ENCODE measurements at regions not wholly inside any gene's neighbourhood (a gene's known extent, or its start where the extent isn't known, plus 50 kb on each side); places are given as distances from the start of the nearest gene placed in this dataset.

DNA sequence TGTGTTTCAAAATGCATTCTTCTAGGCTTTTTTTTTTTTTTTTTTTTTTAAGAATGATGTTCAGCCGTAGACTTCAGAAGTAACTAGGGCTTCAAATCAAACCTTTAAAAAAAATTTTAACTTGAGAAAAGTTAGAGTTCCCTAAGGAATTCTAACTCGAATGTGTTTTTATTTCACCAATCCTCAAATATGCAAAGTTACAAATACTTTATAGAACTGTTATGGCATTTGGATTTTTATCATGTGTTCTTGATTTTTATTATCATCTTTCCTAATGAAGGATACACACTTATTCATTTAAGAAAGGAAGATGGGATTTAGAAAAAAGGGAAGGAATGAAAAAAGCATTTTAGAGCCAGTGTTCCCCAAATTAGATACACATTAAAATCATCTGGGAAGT is 200.6 kb upstream of the LDB2 start:
- H3K36me3 ChIP-seq (ENCODE audit: insufficient read depth, low read length), result no peaks in the 10 kb centered on the region

GRCh38 chr4:17098401-17098800 is 200.0 kb upstream of the LDB2 start:
- no peak overlapping the region for H3K9ac ChIP-seq (ENCODE audit: low read depth, low read length, poor library complexity, severe bottlenecking)
- TF ChIP-seq EZH2phosphoT487 (IDR thresholded peaks at IDR 0.05; ENCODE audit: borderline replicate concordance), result no peak
- TF ChIP-seq, protein P1, sequence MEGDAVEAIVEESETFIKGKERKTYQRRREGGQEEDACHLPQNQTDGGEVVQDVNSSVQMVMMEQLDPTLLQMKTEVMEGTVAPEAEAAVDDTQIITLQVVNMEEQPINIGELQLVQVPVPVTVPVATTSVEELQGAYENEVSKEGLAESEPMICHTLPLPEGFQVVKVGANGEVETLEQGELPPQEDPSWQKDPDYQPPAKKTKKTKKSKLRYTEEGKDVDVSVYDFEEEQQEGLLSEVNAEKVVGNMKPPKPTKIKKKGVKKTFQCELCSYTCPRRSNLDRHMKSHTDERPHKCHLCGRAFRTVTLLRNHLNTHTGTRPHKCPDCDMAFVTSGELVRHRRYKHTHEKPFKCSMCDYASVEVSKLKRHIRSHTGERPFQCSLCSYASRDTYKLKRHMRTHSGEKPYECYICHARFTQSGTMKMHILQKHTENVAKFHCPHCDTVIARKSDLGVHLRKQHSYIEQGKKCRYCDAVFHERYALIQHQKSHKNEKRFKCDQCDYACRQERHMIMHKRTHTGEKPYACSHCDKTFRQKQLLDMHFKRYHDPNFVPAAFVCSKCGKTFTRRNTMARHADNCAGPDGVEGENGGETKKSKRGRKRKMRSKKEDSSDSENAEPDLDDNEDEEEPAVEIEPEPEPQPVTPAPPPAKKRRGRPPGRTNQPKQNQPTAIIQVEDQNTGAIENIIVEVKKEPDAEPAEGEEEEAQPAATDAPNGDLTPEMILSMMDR (conservative IDR thresholded peaks at IDR 0.05; ENCODE audit: low read length), result no peak
- no peaks in the 10 kb centered on the region for H3K9me3 ChIP-seq (ENCODE audit: insufficient read depth, low read depth, low read length)
- H3K4me3 ChIP-seq (ENCODE audit: low read length, poor library complexity, severe bottlenecking), result no peak overlapping the region
- H3K36me3 ChIP-seq (ENCODE audit: insufficient read depth, low read length), result no peaks in the 10 kb centered on the region
- H3K27me3 ChIP-seq (ENCODE audit: insufficient read depth, low read length, poor library complexity, severe bottlenecking), result no peaks in the 10 kb centered on the region
- no peaks in the 10 kb centered on the region for H3K9me2 ChIP-seq (replicated peaks; ENCODE audit: low read depth, low read length)
- H3K79me2 ChIP-seq (ENCODE audit: insufficient read depth, low read length), result no peaks in the 10 kb centered on the region
- H2AFZ ChIP-seq (ENCODE audit: low read length), result no peak overlapping the region
- no peaks in the 10 kb centered on the region for H3F3A ChIP-seq (ENCODE audit: low read depth)
- no peaks in the 10 kb centered on the region for H4K20me1 ChIP-seq (ENCODE audit: insufficient read depth, low read length, poor library complexity, severe bottlenecking)
- H3K4me1 ChIP-seq (ENCODE audit: insufficient read depth, low read length, poor library complexity, severe bottlenecking), result no peaks in the 10 kb centered on the region
- H3K4me2 ChIP-seq (ENCODE audit: low read depth, low read length, poor library complexity, severe bottlenecking), result no peak overlapping the region

More for the DNA sequence above, 200.6 kb upstream of the LDB2 start:
- no peak for TF ChIP-seq EZH2phosphoT487 (IDR thresholded peaks at IDR 0.05; ENCODE audit: borderline replicate concordance)
- TF ChIP-seq, protein P1 (conservative IDR thresholded peaks at IDR 0.05; ENCODE audit: low read length), result no peak
- H3K9me2 ChIP-seq (replicated peaks; ENCODE audit: low read depth, low read length), result no peaks in the 10 kb centered on the region
- no peak overlapping the region for H3K9ac ChIP-seq (ENCODE audit: low read depth, low read length, poor library complexity, severe bottlenecking)
- H3F3A ChIP-seq (ENCODE audit: low read depth), result no peaks in the 10 kb centered on the region
- no peaks in the 10 kb centered on the region for H3K79me2 ChIP-seq (ENCODE audit: insufficient read depth, low read length)
- no peaks in the 10 kb centered on the region for H3K27me3 ChIP-seq (ENCODE audit: insufficient read depth, low read length, poor library complexity, severe bottlenecking)
- no peak overlapping the region for H3K4me2 ChIP-seq (ENCODE audit: low read depth, low read length, poor library complexity, severe bottlenecking)
- no peak overlapping the region for H2AFZ ChIP-seq (ENCODE audit: low read length)
- H4K20me1 ChIP-seq (ENCODE audit: insufficient read depth, low read length, poor library complexity, severe bottlenecking), result no peaks in the 10 kb centered on the region
- H3K9me3 ChIP-seq (ENCODE audit: insufficient read depth, low read depth, low read length), result no peaks in the 10 kb centered on the region
- H3K4me1 ChIP-seq (ENCODE audit: insufficient read depth, low read length, poor library complexity, severe bottlenecking), result no peaks in the 10 kb centered on the region
- H3K4me3 ChIP-seq (ENCODE audit: low read length, poor library complexity, severe bottlenecking), result no peak overlapping the region

DNA sequence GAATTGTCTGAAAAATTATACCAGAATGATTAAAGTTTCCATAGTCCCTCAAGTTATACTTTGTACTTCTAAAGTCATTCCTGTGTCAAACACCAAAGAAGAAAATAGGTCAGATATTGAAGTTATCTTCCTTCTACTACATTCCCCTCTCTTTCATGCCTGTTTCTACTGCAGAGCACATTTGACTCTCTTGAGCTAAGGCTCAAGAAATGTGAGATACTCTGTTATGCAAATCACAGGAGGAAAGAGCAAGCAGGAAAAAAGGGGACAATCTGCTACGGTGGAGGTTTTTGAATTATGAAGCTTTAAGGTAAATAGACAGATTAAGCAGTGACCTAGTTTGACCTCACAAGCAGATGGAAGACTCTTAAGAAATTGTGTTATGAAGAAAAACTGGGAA is 198.9 kb upstream of the LDB2 start:
- no peak overlapping the region for H3K4me2 ChIP-seq (ENCODE audit: low read depth, low read length, poor library complexity, severe bottlenecking)
- H4K20me1 ChIP-seq (ENCODE audit: insufficient read depth, low read length, poor library complexity, severe bottlenecking), result no peaks in the 10 kb centered on the region
- H3K36me3 ChIP-seq (ENCODE audit: insufficient read depth, low read length), result no peaks in the 10 kb centered on the region
- no peaks in the 10 kb centered on the region for H3K9me2 ChIP-seq (replicated peaks; ENCODE audit: low read depth, low read length)
- H3F3A ChIP-seq (ENCODE audit: low read depth), result no peaks in the 10 kb centered on the region
- no peaks in the 10 kb centered on the region for H3K79me2 ChIP-seq (ENCODE audit: insufficient read depth, low read length)
- H3K4me3 ChIP-seq (ENCODE audit: low read length, poor library complexity, severe bottlenecking), result no peak overlapping the region
- H3K4me1 ChIP-seq (ENCODE audit: insufficient read depth, low read length, poor library complexity, severe bottlenecking), result no peaks in the 10 kb centered on the region
- H3K9ac ChIP-seq (ENCODE audit: low read depth, low read length, poor library complexity, severe bottlenecking), result no peak overlapping the region
- no peak overlapping the region for H2AFZ ChIP-seq (ENCODE audit: low read length)
- no peaks in the 10 kb centered on the region for H3K27me3 ChIP-seq (ENCODE audit: insufficient read depth, low read length, poor library complexity, severe bottlenecking)
- H3K9me3 ChIP-seq (ENCODE audit: insufficient read depth, low read depth, low read length), result no peaks in the 10 kb centered on the region
- TF ChIP-seq EZH2phosphoT487 (IDR thresholded peaks at IDR 0.05; ENCODE audit: borderline replicate concordance), result no peak
- TF ChIP-seq, protein P1 (conservative IDR thresholded peaks at IDR 0.05; ENCODE audit: low read length), result no peak

All from Loucy (cell line).